Gastrocnemius medialis (tissue), 4 donors: ENCODE measurements at regions not wholly inside any gene's neighbourhood (a gene's known extent, or its start where the extent isn't known, plus 50 kb on each side); places are given as distances from the start of the nearest gene placed in this dataset.

Experiments
- ATAC-seq, 2 donors: fragments of 150-250 bp; one replicate each; pipeline ENCODE4 v1.9.1; 2016
- DNase-seq, 2 donors: peaks; one replicate each; pipeline ENCODE4 v3.0.0-alpha.2; 2019
- H3K27ac ChIP-seq, 4 donors: fragments of 200-600 bp; sonication (generic); 1 replicate in 1 of 4; 2 replicates in 3 of 4; pipeline ENCODE4 v1.5.1; 2016 to 2018; ENCODE audit warnings: mild to moderate bottlenecking in 2 of 4, moderate library complexity in 1 of 4
- H3K27me3 ChIP-seq, 3 donors: fragments of 200-600 bp; sonication (generic) in 2 of 3; 1 replicate in 1 of 3; 2 replicates in 2 of 3; pipeline versions ENCODE4 v1.5.1 to v1.6.0; 2016 to 2019; ENCODE audit warnings: mild to moderate bottlenecking in 1 of 3, moderate library complexity in 1 of 3
- H3K36me3 ChIP-seq, 2 donors: fragments of 200-600 bp; sonication (generic) in 1 of 2; one replicate each; pipeline ENCODE4 v1.5.1; 2017 to 2018
- H3K4me1 ChIP-seq, 2 donors: fragments of 200-600 bp; sonication (generic) in 1 of 2; one replicate each; pipeline ENCODE4 v1.5.1; 2016 to 2017; ENCODE audit warnings: mild to moderate bottlenecking in 2 of 2
- H3K4me3 ChIP-seq, 4 donors: fragments of 200-600 bp; sonication (generic) in 3 of 4; 1 replicate in 1 of 4; 2 replicates in 3 of 4; pipeline ENCODE4 v1.5.1; 2016 to 2019; ENCODE audit warnings: mild to moderate bottlenecking in 2 of 4
- H3K9me3 ChIP-seq, 3 donors: fragments of 200-600 bp; sonication (generic) in 2 of 3; 1 replicate in 1 of 3; 2 replicates in 2 of 3; pipeline ENCODE4 v1.5.1; 2016 to 2019
- CTCF ChIP-seq, 5 experiments: fragments of 450-650 bp in 3 of 5; fragments of 200-600 bp in 2 of 5; sonication (generic) in 2 of 5; IDR thresholded peaks in 4 of 5; conservative IDR thresholded peaks in 1 of 5; 1 replicate in 4 of 5; 2 replicates in 1 of 5; pipeline ENCODE4 v1.5.1; 2016 to 2019; ENCODE audit warnings: antibody characterized with exemption in 5 of 5, mild to moderate bottlenecking in 3 of 5, moderate library complexity in 3 of 5
- POLR2A ChIP-seq, 2 donors: fragments of 450-650 bp; IDR thresholded peaks; one replicate each; pipeline ENCODE4 v1.6.1; 2017; ENCODE audit warnings: antibody characterized with exemption in 2 of 2, mild to moderate bottlenecking in 2 of 2, moderate library complexity in 2 of 2
- in situ Hi-C, 4 donors: fragments of 200-750 bp; cut with MboI; loops; one replicate each; pipeline versions ENCODE4 v1.15.0 to v1.8.0; 2017; ENCODE audit warnings: low sequenced_read_pairs in 4 of 4
- intact Hi-C: fragments of 100-400 bp; cut with DNase I; formaldehyde crosslinking; loops from one replicate; pipeline ENCODE4 v1.15.1; 2023; ENCODE audit warnings: low total_unique reads

- no peak for TF ChIP-seq POLR2A (IDR thresholded peaks at IDR 0.05)
- TF ChIP-seq CTCF (IDR thresholded peaks at IDR 0.05 in 4 of 5, conservative IDR thresholded peaks at IDR 0.05 in 1 of 5) = no peak
- no peak overlapping the region for H3K27ac ChIP-seq
- no peaks in the 10 kb centered on the region for H3K27me3 ChIP-seq
- no peak for DNase-seq
- H3K4me1 ChIP-seq = no peaks in the 10 kb centered on the region
- intact Hi-C loops = no loop called here
- ATAC-seq = no peak
- H3K36me3 ChIP-seq = no peaks in the 10 kb centered on the region
- in situ Hi-C loops = no loop called here
- no peak overlapping the region for H3K4me3 ChIP-seq
- H3K9me3 ChIP-seq = no peaks in the 10 kb centered on the region
Observed at GRCh38 chr5:4520559-4520958, 619.6 kb upstream of the ADAMTS16 start.

GRCh38 chr5:4523038-4523437, 617.1 kb upstream of the ADAMTS16 start:
- no peak for DNase-seq
- H3K27ac ChIP-seq = no peak overlapping the region
- TF ChIP-seq POLR2A (IDR thresholded peaks at IDR 0.05) = no peak
- no peak for TF ChIP-seq CTCF (IDR thresholded peaks at IDR 0.05 in 4 of 5, conservative IDR thresholded peaks at IDR 0.05 in 1 of 5)
- intact Hi-C loops (no loop called here), in situ Hi-C loops (no loop called here)
- H3K4me3 ChIP-seq = no peak overlapping the region
- no peaks in the 10 kb centered on the region for H3K36me3 ChIP-seq
- no peaks in the 10 kb centered on the region for H3K27me3 ChIP-seq
- H3K4me1 ChIP-seq = no peaks in the 10 kb centered on the region
- ATAC-seq = no peak
- no peaks in the 10 kb centered on the region for H3K9me3 ChIP-seq

- Histone ChIP-seq H3K36me3 (no peaks in the 10 kb centered on the region), H3K9me3 (no peaks in the 10 kb centered on the region), H3K27me3 (no peaks in the 10 kb centered on the region), H3K4me1 (no peaks in the 10 kb centered on the region), H3K27ac (no peak overlapping the region), H3K4me3 (no peak overlapping the region)
- intact Hi-C loops = no loop called here
- in situ Hi-C loops = no loop called here
- no peak for TF ChIP-seq CTCF (IDR thresholded peaks at IDR 0.05 in 4 of 5, conservative IDR thresholded peaks at IDR 0.05 in 1 of 5)
- TF ChIP-seq POLR2A (IDR thresholded peaks at IDR 0.05) = no peak
- ATAC-seq (no peak), DNase-seq (no peak)
Observed at GRCh38 chr5:4531756-4532704, 608.1 kb upstream of the ADAMTS16 start.

GRCh38 chr5:4532705-4533080, 607.4 kb upstream of the ADAMTS16 start:
- Histone ChIP-seq H3K36me3 (no peaks in the 10 kb centered on the region), H3K4me1 (no peaks in the 10 kb centered on the region), H3K27ac (no peak overlapping the region), H3K27me3 (no peaks in the 10 kb centered on the region), H3K4me3 (no peak overlapping the region), H3K9me3 (no peaks in the 10 kb centered on the region)
- ATAC-seq = no peak
- in situ Hi-C loops = no loop called here
- intact Hi-C loops = no loop called here
- DNase-seq = no peak
- TF ChIP-seq CTCF (IDR thresholded peaks at IDR 0.05 in 4 of 5, conservative IDR thresholded peaks at IDR 0.05 in 1 of 5) (no peak), POLR2A (IDR thresholded peaks at IDR 0.05) (no peak)
